ENCODE measurements at regions not wholly inside any gene's neighbourhood (a gene's known extent, or its start where the extent isn't known, plus 50 kb on each side); places are given as distances from the start of the nearest gene placed in this dataset.

DNA sequence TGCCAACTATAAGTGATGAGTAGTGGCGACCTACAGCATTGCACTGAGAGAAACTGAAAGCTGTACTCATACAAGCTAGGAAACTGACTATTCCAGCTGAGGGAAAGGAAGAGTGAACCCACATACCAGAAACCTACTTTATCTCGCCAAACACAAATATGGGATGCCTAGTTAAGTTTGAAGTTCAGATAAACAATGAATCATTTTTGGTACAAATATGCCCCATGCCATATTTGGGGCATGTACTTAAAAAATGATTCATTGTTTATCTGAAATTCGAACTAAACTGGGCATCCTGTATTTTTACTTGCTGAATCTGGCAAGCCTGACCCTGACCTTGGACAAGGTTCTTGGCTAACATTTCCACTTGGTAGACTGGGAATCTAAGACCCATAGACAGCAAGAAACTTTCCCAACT, 527.8 kb upstream of the PSMD7 start:
- TF ChIP-seq, protein P1, sequence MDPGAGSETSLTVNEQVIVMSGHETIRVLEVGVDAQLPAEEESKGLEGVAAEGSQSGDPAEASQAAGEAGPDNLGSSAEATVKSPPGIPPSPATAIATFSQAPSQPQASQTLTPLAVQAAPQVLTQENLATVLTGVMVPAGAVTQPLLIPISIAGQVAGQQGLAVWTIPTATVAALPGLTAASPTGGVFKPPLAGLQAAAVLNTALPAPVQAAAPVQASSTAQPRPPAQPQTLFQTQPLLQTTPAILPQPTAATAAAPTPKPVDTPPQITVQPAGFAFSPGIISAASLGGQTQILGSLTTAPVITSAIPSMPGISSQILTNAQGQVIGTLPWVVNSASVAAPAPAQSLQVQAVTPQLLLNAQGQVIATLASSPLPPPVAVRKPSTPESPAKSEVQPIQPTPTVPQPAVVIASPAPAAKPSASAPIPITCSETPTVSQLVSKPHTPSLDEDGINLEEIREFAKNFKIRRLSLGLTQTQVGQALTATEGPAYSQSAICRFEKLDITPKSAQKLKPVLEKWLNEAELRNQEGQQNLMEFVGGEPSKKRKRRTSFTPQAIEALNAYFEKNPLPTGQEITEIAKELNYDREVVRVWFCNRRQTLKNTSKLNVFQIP (CRISPR knock-in tag; IDR thresholded peaks at IDR 0.05; ENCODE audit: borderline replicate concordance, low read depth): no peak
- no peak for TF ChIP-seq CSDC2 (CRISPR knock-in tag; IDR thresholded peaks at IDR 0.05)
- TF ChIP-seq, protein P2, sequence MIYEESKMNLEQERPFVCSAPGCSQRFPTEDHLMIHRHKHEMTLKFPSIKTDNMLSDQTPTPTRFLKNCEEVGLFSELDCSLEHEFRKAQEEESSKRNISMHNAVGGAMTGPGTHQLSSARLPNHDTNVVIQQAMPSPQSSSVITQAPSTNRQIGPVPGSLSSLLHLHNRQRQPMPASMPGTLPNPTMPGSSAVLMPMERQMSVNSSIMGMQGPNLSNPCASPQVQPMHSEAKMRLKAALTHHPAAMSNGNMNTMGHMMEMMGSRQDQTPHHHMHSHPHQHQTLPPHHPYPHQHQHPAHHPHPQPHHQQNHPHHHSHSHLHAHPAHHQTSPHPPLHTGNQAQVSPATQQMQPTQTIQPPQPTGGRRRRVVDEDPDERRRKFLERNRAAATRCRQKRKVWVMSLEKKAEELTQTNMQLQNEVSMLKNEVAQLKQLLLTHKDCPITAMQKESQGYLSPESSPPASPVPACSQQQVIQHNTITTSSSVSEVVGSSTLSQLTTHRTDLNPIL (CRISPR knock-in tag; IDR thresholded peaks at IDR 0.05; ENCODE audit: low read depth): no peak

All from SK-N-SH treated with all-trans-retinoic acid at 6 μM for 48 hours (cell line).